Transverse colon (tissue), 4 donors: ENCODE measurements at regions not wholly inside any gene's neighbourhood (a gene's known extent, or its start where the extent isn't known, plus 50 kb on each side); places are given as distances from the start of the nearest gene placed in this dataset.

ENCODE experiments used
- EP300 ChIP-seq: sonication (generic); formaldehyde crosslinking; IDR thresholded peaks from one replicate; pipeline ENCODE4 v1.6.1; 2017; ENCODE audit warnings: antibody characterized with exemption, low read depth
- POLR2A ChIP-seq: fragments of 450-650 bp; IDR thresholded peaks from one replicate; pipeline ENCODE4 v1.6.1; 2016; ENCODE audit warnings: antibody characterized with exemption, mild to moderate bottlenecking, moderate library complexity
- POLR2AphosphoS5 ChIP-seq, 3 donors: sonication (generic); formaldehyde crosslinking; IDR thresholded peaks; one replicate each; pipeline ENCODE4 v1.6.1; 2016; ENCODE audit warnings: antibody characterized with exemption in 3 of 3
- TF ChIP-seq, protein P1 (sequence below), 5 experiments: fragments of 200-600 bp in 3 of 5; fragments of 450-650 bp in 2 of 5; sonication (generic) in 3 of 5; IDR thresholded peaks; 1 replicate in 2 of 5; 2 replicates in 3 of 5; pipeline ENCODE4 v1.5.1; 2016 to 2017; ENCODE audit warnings: antibody characterized with exemption in 5 of 5, inconsistent platforms in 3 of 5, mild to moderate bottlenecking in 2 of 5, moderate library complexity in 1 of 5

DNA sequence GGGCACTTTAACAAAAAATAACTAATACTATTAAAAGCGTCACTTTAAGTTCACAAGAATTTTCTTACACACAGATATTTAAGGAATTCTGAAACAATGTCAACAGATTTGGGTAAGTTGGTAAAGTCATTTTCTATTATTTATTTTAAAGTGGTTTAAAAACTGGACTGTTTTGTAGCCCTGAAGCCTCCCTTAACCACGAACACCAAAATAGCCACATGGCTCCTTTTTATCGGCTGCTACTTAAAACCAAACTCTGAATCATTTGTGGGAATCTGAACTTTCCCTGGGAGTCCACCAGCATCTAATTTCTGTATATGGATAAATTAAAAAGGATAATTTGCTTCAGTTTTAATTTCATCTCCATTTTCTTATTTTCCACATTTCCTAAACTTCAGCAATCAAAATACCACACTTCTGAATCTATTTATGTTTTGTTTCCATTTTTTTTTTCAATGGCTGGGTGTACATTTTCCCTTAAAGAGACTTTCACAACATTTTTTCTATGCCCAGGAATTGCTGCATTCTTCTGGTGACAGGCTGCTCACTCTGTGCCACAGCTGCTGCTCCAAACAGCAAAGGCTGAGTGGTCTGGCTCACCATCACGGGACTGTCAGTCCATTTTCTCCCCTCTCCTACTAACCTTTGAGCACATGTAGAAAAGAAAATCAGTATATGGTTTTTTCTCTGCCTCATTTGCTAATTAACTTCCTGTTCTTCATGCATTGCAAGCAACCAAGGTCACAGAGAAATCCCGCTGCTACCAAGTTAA lies 255.5 kb upstream of the KCNJ16 start:
- TF ChIP-seq, protein P1, sequence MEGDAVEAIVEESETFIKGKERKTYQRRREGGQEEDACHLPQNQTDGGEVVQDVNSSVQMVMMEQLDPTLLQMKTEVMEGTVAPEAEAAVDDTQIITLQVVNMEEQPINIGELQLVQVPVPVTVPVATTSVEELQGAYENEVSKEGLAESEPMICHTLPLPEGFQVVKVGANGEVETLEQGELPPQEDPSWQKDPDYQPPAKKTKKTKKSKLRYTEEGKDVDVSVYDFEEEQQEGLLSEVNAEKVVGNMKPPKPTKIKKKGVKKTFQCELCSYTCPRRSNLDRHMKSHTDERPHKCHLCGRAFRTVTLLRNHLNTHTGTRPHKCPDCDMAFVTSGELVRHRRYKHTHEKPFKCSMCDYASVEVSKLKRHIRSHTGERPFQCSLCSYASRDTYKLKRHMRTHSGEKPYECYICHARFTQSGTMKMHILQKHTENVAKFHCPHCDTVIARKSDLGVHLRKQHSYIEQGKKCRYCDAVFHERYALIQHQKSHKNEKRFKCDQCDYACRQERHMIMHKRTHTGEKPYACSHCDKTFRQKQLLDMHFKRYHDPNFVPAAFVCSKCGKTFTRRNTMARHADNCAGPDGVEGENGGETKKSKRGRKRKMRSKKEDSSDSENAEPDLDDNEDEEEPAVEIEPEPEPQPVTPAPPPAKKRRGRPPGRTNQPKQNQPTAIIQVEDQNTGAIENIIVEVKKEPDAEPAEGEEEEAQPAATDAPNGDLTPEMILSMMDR (IDR thresholded peaks at IDR 0.05) = no peak
- TF ChIP-seq POLR2AphosphoS5 (IDR thresholded peaks at IDR 0.05) = no peak
- TF ChIP-seq EP300 = no peak
- no peak for TF ChIP-seq POLR2A
